ENCODE measurements at regions not wholly inside any gene's neighbourhood (a gene's known extent, or its start where the extent isn't known, plus 50 kb on each side); places are given as distances from the start of the nearest gene placed in this dataset.
"Not testable (repeated sequence)": the region's sequence is repeated elsewhere in the genome, so short reads cannot be mapped to it uniquely, and the experiment has no call there.

DNA sequence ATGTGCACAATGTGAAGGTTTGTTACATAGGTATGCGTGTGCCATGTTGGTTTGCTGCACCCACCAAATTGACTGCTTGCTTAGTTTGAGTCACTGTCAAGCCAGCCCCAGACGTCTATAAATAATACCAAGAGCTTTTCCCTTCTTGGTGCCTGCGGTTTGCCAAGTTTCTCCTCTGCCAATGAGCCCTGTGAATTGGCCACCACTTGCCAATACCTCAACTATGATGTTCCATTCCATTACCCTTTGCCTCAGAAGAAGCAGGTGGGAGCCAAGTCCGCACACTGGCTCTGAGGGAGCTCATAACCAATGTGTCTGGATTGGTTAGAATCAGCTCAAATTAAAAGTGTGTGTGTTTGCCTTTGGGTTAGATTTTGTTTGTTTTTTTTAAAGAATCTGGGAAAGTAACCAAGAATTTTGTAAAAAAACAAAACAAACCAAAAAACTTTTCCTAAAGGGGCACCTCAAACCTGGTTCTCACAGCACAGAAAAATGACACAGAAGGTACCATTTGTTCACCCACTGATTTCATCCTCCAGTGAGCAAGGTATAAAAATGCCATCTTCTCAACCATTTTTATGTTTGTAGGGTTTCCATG, 209.3 kb upstream of the PRNP start:
- H3K4me3 ChIP-seq (ENCODE audit: low read length), result no peak overlapping the region
- no peaks in the 10 kb centered on the region for H3K27me3 ChIP-seq (ENCODE audit: control insufficient read depth, insufficient read depth, low read length)
- H3K9me3 ChIP-seq (ENCODE audit: control insufficient read depth, low read depth, low read length), result no peaks in the 10 kb centered on the region
- H3K27ac ChIP-seq (ENCODE audit: low read length), result no peak overlapping the region
- DNase-seq, result no peak
- no peaks in the 10 kb centered on the region for H3K36me3 ChIP-seq (ENCODE audit: control insufficient read depth, insufficient read depth, low read length)
- no peaks in the 10 kb centered on the region for H3K4me1 ChIP-seq (ENCODE audit: control insufficient read depth, insufficient read depth, low read length)
- WGBS (ENCODE audit: insufficient coverage, low lambda C conversion rate), result no CpG with 5 or more reads among the region's 4 CpGs

DNA sequence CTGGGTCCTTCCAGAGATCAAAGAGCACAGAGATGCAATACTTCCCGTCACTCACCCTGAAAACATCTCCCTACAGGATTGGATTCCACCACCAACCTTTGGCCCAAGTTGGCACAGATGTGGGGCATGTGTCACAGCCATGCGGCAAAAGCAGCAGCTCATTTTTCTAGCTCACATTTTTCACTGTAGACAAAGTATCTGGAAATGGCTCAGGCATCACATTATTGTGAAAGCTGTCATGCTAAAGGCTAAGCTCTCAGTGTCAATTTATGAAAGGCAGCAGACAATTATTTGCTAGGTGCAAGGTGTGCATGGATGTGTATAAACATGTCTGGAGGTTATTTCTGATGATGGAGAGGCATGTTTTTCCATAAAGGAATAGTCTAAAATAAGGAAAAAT, 213.3 kb upstream of the PRNP start:
- Histone ChIP-seq H3K27me3 (ENCODE audit: control insufficient read depth, insufficient read depth, low read length) (no peaks in the 10 kb centered on the region), H3K36me3 (ENCODE audit: control insufficient read depth, insufficient read depth, low read length) (no peaks in the 10 kb centered on the region), H3K9me3 (ENCODE audit: control insufficient read depth, low read depth, low read length) (no peaks in the 10 kb centered on the region), H3K4me3 (ENCODE audit: low read length) (no peak overlapping the region), H3K27ac (ENCODE audit: low read length) (no peak overlapping the region), H3K4me1 (ENCODE audit: control insufficient read depth, insufficient read depth, low read length) (no peaks in the 10 kb centered on the region)
- no CpG with 5 or more reads among the region's 2 CpGs for WGBS (ENCODE audit: insufficient coverage, low lambda C conversion rate)
- no peak for DNase-seq

DNA sequence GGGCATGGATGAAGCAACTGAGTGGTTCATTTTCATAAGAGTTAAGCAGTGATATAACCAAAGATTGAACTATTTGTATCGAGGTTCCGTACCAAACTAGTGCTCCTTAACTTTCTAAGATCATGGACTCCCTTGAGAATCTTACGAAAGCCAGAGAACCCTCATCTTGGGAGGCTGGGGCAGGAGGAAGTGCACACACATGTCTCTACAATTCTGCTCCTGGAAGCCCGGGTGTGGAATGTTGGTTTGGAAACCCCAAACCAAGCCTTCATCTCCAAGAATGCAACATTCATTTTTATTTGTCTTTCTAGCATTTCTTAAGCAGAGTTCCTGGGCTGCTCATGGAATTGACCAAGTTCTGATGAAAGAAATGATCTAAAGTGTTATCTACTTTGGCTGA, 215.0 kb upstream of the PRNP start:
- WGBS (ENCODE audit: insufficient coverage, low lambda C conversion rate), result no CpG with 5 or more reads among the region's 4 CpGs
- Histone ChIP-seq H3K27ac (ENCODE audit: low read length) (no peak overlapping the region), H3K4me3 (ENCODE audit: low read length) (no peak overlapping the region), H3K27me3 (ENCODE audit: control insufficient read depth, insufficient read depth, low read length) (no peaks in the 10 kb centered on the region), H3K4me1 (ENCODE audit: control insufficient read depth, insufficient read depth, low read length) (no peaks in the 10 kb centered on the region), H3K36me3 (ENCODE audit: control insufficient read depth, insufficient read depth, low read length) (no peaks in the 10 kb centered on the region), H3K9me3 (ENCODE audit: control insufficient read depth, low read depth, low read length) (no peaks in the 10 kb centered on the region)
- DNase-seq, result no peak

DNA sequence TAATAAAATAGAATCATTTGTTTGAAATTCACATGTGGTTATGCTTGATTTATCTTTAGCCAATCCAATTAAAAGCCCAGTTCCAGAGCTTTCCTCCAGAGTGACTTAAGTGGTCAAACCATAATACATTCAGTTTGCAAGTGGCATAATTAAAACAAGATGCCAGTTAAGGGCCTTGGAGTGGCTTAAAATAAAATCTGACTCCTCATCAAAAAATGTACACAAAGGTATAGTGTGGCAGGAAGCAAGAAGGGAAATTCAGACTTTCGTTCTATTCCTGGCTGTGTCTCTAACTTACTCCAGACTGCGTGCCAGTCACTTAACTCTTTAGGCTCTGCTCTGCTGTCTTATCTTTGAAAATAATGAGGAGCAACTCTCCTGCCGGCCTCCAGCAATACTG, 215.9 kb upstream of the PRNP start:
- 60% methylated on average over 1 of the region's 3 CpGs for WGBS (ENCODE audit: insufficient coverage, low lambda C conversion rate)

DNA sequence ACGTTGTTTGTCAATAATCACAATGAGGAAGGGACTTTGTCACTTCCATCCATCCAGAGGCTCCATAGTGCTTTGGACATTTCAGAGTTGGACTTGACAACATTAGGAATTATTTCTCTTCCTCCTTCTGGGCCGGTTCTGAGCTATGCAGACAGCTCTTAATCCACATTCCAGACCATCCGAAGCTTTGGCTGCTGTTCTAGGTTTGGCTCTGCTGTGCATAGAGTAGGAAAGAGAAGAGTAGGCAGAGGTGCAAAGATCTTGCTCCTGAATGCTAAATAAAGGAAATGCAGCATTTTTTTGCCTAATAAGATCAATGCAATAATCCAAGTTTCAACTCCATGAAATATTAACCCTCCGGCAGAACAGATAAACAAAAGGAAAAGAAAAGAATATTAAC, 216.3 kb upstream of the PRNP start:
- 83% methylated on average over 1 of the region's 4 CpGs for WGBS (ENCODE audit: insufficient coverage, low lambda C conversion rate)
- Histone ChIP-seq H3K9me3 (ENCODE audit: control insufficient read depth, low read depth, low read length) (no peaks in the 10 kb centered on the region), H3K4me3 (ENCODE audit: low read length) (no peak overlapping the region), H3K36me3 (ENCODE audit: control insufficient read depth, insufficient read depth, low read length) (no peaks in the 10 kb centered on the region), H3K27ac (ENCODE audit: low read length) (no peak overlapping the region), H3K27me3 (ENCODE audit: control insufficient read depth, insufficient read depth, low read length) (no peaks in the 10 kb centered on the region), H3K4me1 (ENCODE audit: control insufficient read depth, insufficient read depth, low read length) (no peaks in the 10 kb centered on the region)
- DNase-seq, result no peak

More for the DNA sequence above, 215.9 kb upstream of the PRNP start:
- DNase-seq, result no peak
- Histone ChIP-seq H3K27ac (ENCODE audit: low read length) (no peak overlapping the region), H3K36me3 (ENCODE audit: control insufficient read depth, insufficient read depth, low read length) (no peaks in the 10 kb centered on the region), H3K4me1 (ENCODE audit: control insufficient read depth, insufficient read depth, low read length) (no peaks in the 10 kb centered on the region), H3K9me3 (ENCODE audit: control insufficient read depth, low read depth, low read length) (no peaks in the 10 kb centered on the region), H3K4me3 (ENCODE audit: low read length) (no peak overlapping the region), H3K27me3 (ENCODE audit: control insufficient read depth, insufficient read depth, low read length) (no peaks in the 10 kb centered on the region)

DNA sequence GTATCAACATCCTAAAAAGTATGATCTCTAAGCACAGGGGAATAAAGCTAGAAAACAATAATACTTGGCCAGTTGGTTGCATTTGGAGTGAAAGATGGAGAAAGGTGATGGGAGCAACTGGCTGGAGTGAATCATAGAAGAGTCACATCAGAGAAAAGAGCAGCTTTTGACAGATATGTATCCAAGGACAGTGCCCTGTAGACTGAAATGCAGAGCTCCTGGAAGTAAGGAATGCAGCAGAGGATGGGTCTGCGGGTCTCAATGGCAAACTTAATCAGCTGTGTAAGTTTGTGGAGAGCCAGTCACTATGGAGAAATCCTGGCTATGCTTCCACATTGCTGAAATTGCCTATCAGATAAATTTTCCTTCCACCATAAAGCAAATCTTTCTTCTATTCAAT, 218.1 kb upstream of the PRNP start:
- WGBS (ENCODE audit: insufficient coverage, low lambda C conversion rate), result no CpG with 5 or more reads among the region's 1 CpG
- H3K27ac ChIP-seq (ENCODE audit: low read length), result no peak overlapping the region
- H3K4me1 ChIP-seq (ENCODE audit: control insufficient read depth, insufficient read depth, low read length), result no peaks in the 10 kb centered on the region
- H3K36me3 ChIP-seq (ENCODE audit: control insufficient read depth, insufficient read depth, low read length), result no peaks in the 10 kb centered on the region
- no peak overlapping the region for H3K4me3 ChIP-seq (ENCODE audit: low read length)
- H3K9me3 ChIP-seq (ENCODE audit: control insufficient read depth, low read depth, low read length), result no peaks in the 10 kb centered on the region
- no peaks in the 10 kb centered on the region for H3K27me3 ChIP-seq (ENCODE audit: control insufficient read depth, insufficient read depth, low read length)
- no peak for DNase-seq

DNA sequence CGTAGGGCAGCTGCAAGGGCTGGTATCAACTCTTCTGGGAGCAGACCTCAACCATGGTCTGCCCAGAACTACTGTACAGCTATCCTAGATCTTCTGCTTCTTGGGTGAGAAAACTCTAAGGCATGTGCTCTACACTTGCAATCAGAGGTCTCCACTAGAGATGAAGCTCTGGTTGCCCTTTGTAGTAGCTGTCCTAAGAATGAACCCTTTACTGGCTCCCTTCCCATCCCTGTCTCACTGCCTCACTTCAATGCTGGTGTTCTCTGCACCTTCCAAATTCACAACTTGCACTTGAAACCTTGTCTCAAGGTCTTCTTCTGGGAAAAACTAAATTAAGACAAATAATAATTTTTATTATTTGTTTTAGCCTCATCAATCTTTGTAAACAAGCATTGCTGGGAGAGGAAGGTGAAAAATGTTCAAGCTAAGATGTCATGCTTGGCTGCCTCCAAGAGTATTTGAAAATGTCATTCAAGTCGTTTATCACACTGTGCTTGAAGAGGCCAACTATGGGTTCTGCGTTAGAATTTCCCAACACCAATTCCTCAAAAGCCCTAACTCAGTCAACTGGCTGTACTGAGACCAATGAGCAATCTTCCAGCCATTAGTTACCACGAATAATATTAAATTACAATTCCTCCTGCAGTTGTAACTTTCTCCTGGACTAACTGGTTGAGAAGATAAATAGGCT, 216.9 kb upstream of the ADRA1D start:
- no peaks in the 10 kb centered on the region for H3K36me3 ChIP-seq (ENCODE audit: control insufficient read depth, insufficient read depth, low read length)
- no peaks in the 10 kb centered on the region for H3K9me3 ChIP-seq (ENCODE audit: control insufficient read depth, low read depth, low read length)
- H3K27me3 ChIP-seq (ENCODE audit: control insufficient read depth, insufficient read depth, low read length), result no peaks in the 10 kb centered on the region
- WGBS (ENCODE audit: insufficient coverage, low lambda C conversion rate), result no CpG with 5 or more reads among the region's 4 CpGs
- no peak overlapping the region for H3K4me3 ChIP-seq (ENCODE audit: low read length)
- no peak overlapping the region for H3K27ac ChIP-seq (ENCODE audit: low read length)
- no peaks in the 10 kb centered on the region for H3K4me1 ChIP-seq (ENCODE audit: control insufficient read depth, insufficient read depth, low read length)
- no peak for DNase-seq

DNA sequence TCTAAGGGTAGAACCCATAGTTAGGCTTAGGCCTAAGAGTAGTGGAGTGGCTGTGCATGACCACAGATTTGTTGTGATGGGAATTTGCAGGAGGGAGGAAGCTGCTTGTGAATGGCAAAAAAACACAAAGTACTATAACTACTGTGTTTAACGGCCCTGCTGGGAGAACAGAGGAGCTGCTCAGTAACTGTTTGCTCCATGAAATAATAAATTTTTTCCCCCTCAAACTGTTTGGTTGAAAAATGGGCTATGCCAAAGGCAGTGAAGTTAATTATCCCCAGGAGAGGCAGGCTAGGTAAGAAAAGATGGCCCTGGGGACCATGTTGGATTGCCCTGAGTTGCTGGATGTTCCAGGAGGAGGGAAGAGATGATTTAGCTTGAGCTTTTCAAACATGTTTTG, 216.1 kb upstream of the ADRA1D start:
- 80% methylated on average over 1 of the region's 1 CpG for WGBS (ENCODE audit: insufficient coverage, low lambda C conversion rate)
- Histone ChIP-seq H3K4me1 (ENCODE audit: control insufficient read depth, insufficient read depth, low read length) (no peaks in the 10 kb centered on the region), H3K27me3 (ENCODE audit: control insufficient read depth, insufficient read depth, low read length) (no peaks in the 10 kb centered on the region), H3K9me3 (ENCODE audit: control insufficient read depth, low read depth, low read length) (no peaks in the 10 kb centered on the region), H3K4me3 (ENCODE audit: low read length) (no peak overlapping the region), H3K27ac (ENCODE audit: low read length) (no peak overlapping the region), H3K36me3 (ENCODE audit: control insufficient read depth, insufficient read depth, low read length) (no peaks in the 10 kb centered on the region)
- DNase-seq, result no peak

DNA sequence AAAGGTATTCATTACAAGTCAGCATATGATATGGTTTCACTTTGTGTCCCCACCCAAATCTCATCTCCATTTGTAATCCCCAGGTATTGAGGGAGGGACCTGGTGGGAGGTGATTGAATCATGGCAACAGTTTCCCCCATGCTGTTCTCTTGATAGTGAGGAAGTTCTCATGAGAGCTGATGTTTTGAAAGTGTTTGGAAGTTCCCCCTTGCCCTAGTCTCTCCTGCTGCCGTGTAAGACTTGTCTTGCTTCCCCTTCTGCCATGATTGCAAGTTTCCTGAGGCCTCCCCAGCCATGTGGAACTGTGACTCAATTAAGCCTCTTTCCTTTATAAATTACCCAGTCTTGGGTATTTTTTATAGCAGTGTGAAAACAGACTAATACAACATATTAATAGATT, 213.7 kb upstream of the ADRA1D start:
- H3K27ac ChIP-seq (ENCODE audit: low read length); H3K36me3 ChIP-seq (ENCODE audit: control insufficient read depth, insufficient read depth, low read length); H3K27me3 ChIP-seq (ENCODE audit: control insufficient read depth, insufficient read depth, low read length); H3K9me3 ChIP-seq (ENCODE audit: control insufficient read depth, low read depth, low read length); DNase-seq; H3K4me1 ChIP-seq (ENCODE audit: control insufficient read depth, insufficient read depth, low read length); H3K4me3 ChIP-seq (ENCODE audit: low read length): not testable (repeated sequence)
- no CpG with 5 or more reads among the region's 1 CpG for WGBS (ENCODE audit: insufficient coverage, low lambda C conversion rate)

DNA sequence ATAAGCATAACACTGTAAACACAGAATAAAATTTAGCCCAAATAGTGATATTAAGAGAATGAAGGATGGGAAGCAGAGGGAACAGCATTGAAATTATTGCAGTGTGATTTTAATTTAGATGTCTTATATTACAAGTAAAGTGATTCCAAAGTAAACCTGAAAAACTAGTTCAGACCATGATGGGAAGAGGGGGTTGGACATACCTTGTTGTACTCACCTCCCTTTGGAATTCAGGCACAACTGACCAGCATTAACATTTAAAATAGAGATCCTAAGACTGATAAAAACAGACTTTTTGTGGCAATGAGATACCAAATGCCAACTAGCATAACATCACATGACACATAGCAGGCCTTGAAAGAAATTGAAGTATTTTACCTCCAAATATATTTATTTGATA, 210.0 kb upstream of the ADRA1D start:
- no peak overlapping the region for H3K27ac ChIP-seq (ENCODE audit: low read length)
- H3K4me3 ChIP-seq (ENCODE audit: low read length), result no peak overlapping the region
- H3K27me3 ChIP-seq (ENCODE audit: control insufficient read depth, insufficient read depth, low read length), result no peaks in the 10 kb centered on the region
- no peaks in the 10 kb centered on the region for H3K4me1 ChIP-seq (ENCODE audit: control insufficient read depth, insufficient read depth, low read length)
- no peak for DNase-seq
- no peaks in the 10 kb centered on the region for H3K36me3 ChIP-seq (ENCODE audit: control insufficient read depth, insufficient read depth, low read length)
- no peaks in the 10 kb centered on the region for H3K9me3 ChIP-seq (ENCODE audit: control insufficient read depth, low read depth, low read length)
